ENCODE measurements at regions not wholly inside any gene's neighbourhood (a gene's known extent, or its start where the extent isn't known, plus 50 kb on each side); places are given as distances from the start of the nearest gene placed in this dataset.

GRCh38 chr2:236826606-236827156 lies 257.1 kb downstream of the ACKR3 start:
- TF ChIP-seq, protein P1, sequence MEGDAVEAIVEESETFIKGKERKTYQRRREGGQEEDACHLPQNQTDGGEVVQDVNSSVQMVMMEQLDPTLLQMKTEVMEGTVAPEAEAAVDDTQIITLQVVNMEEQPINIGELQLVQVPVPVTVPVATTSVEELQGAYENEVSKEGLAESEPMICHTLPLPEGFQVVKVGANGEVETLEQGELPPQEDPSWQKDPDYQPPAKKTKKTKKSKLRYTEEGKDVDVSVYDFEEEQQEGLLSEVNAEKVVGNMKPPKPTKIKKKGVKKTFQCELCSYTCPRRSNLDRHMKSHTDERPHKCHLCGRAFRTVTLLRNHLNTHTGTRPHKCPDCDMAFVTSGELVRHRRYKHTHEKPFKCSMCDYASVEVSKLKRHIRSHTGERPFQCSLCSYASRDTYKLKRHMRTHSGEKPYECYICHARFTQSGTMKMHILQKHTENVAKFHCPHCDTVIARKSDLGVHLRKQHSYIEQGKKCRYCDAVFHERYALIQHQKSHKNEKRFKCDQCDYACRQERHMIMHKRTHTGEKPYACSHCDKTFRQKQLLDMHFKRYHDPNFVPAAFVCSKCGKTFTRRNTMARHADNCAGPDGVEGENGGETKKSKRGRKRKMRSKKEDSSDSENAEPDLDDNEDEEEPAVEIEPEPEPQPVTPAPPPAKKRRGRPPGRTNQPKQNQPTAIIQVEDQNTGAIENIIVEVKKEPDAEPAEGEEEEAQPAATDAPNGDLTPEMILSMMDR (IDR thresholded peaks at IDR 0.05): no peak
- TF ChIP-seq FOXP4 (CRISPR knock-in tag; IDR thresholded peaks at IDR 0.05) (no peak), FOXK1 (CRISPR knock-in tag; IDR thresholded peaks at IDR 0.05) (no peak), ZNF317 (CRISPR knock-in tag; IDR thresholded peaks at IDR 0.05; ENCODE audit: borderline replicate concordance, low read depth) (no peak), ETV6 (CRISPR knock-in tag; IDR thresholded peaks at IDR 0.05) (no peak), GABPB1 (CRISPR knock-in tag; IDR thresholded peaks at IDR 0.05) (no peak), CREM (CRISPR knock-in tag; IDR thresholded peaks at IDR 0.05) (no peak), NR1H2 (CRISPR knock-in tag; IDR thresholded peaks at IDR 0.05) (no peak), SP1 (CRISPR knock-in tag; conservative IDR thresholded peaks at IDR 0.05) (no peak), TEAD4 (CRISPR knock-in tag; IDR thresholded peaks at IDR 0.05) (no peak)
- TF ChIP-seq, protein P2, sequence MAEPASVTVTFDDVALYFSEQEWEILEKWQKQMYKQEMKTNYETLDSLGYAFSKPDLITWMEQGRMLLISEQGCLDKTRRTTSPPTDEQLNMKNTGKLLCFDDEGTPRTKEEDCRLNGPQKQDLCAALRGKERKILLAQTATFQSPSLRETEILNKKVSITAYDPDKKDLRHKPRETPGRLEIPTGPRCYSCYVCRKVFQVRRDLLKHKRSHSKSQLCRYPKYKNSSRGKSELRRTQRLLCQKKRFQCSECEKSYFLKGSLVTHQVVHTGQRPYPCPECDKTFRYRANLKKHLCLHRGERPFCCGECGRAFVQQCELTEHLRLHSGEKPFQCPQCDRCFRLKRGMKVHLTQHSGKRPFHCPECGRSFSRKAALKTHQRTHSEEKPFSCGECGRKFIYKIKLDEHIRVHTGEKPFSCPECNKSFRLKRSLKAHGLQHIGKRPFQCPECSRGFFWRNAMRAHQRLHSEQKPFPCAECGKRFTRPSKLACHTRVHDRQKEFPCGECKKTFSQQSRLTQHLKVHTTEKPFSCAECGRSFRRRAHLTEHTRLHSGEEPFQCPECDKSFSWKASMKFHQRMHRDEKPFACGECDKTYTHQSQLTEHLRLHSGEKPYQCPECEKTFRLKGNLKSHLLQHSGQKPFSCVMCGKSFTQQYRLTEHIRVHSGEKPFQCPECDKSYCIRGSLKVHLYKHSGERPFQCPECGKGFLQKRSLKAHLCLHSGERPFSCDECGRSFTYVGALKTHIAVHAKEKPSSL (CRISPR knock-in tag; conservative IDR thresholded peaks at IDR 0.05): no peak
